Prostate gland (tissue), 2 donors: ENCODE measurements at regions not wholly inside any gene's neighbourhood (a gene's known extent, or its start where the extent isn't known, plus 50 kb on each side); places are given as distances from the start of the nearest gene placed in this dataset.

Experiments used
- DNase-seq: peaks from one replicate; pipeline ENCODE4 v3.0.0-alpha.2; 2019; ENCODE audit warnings: low spot score
- H3K27ac ChIP-seq, 2 donors: fragments of 200-600 bp; sonication (generic); 2 replicates each; pipeline ENCODE4 v1.5.1; 2017 to 2019
- H3K27me3 ChIP-seq: fragments of 200-600 bp; sonication (generic); replicated peaks from 2 replicates; pipeline ENCODE4 v1.5.1; 2019; ENCODE audit not compliant: insufficient read depth
- H3K36me3 ChIP-seq, 2 donors: fragments of 200-600 bp; sonication (generic); 1 replicate in 1 of 2; 2 replicates in 1 of 2; pipeline versions ENCODE4 v1.5.1 to v1.8.1; 2017 to 2019
- H3K4me1 ChIP-seq: fragments of 200-600 bp; sonication (generic); replicated peaks from 2 replicates; pipeline ENCODE4 v1.5.1; 2019
- H3K4me3 ChIP-seq, 2 donors: fragments of 200-600 bp; sonication (generic); 2 replicates each; pipeline ENCODE4 v1.5.1; 2017 to 2019
- H3K9me3 ChIP-seq: fragments of 200-600 bp; sonication (generic); 2 replicates; pipeline ENCODE4 v1.5.1; 2017
- CTCF ChIP-seq, 4 experiments: fragments of 200-600 bp in 2 of 4; fragments of 450-650 bp in 2 of 4; sonication (generic) in 2 of 4; IDR thresholded peaks; 1 replicate in 3 of 4; 2 replicates in 1 of 4; pipeline ENCODE4 v1.5.1; 2016 to 2019; ENCODE audit warnings: antibody characterized with exemption in 4 of 4, mild to moderate bottlenecking in 2 of 4, moderate library complexity in 2 of 4
- POLR2A ChIP-seq: fragments of 450-650 bp; IDR thresholded peaks from one replicate; pipeline ENCODE4 v1.6.1; 2016; ENCODE audit warnings: antibody characterized with exemption, mild to moderate bottlenecking
- POLR2AphosphoS5 ChIP-seq: sonication (generic); formaldehyde crosslinking; IDR thresholded peaks from one replicate; pipeline ENCODE4 v1.6.1; 2017; ENCODE audit warnings: antibody characterized with exemption
- WGBS: methylation state at CpG from one replicate; pipeline ENCODE4 v1.1.5; 2018; 5-methylcytosine and 5-hydroxymethylcytosine counted together
- intact Hi-C: fragments of 100-400 bp; cut with DNase I; formaldehyde crosslinking; loops from one replicate; pipeline ENCODE4 v1.14.2; 2022

- no peak for TF ChIP-seq POLR2AphosphoS5
- TF ChIP-seq POLR2A, result no peak
- no peak for TF ChIP-seq CTCF (IDR thresholded peaks at IDR 0.05)
- Histone ChIP-seq H3K27ac (no peak overlapping the region), H3K27me3 (no peaks in the 10 kb centered on the region), H3K9me3 (no peaks in the 10 kb centered on the region), H3K36me3 (no peaks in the 10 kb centered on the region), H3K4me1 (no peaks in the 10 kb centered on the region), H3K4me3 (no peak overlapping the region)
- no peak for DNase-seq
- WGBS, result 56% methylated on average over 5 of the region's 5 CpGs
- intact Hi-C loops, result no loop called here
Observed at GRCh38 chr4:127080141-127080540, 552.6 kb upstream of the INTU start.

DNA sequence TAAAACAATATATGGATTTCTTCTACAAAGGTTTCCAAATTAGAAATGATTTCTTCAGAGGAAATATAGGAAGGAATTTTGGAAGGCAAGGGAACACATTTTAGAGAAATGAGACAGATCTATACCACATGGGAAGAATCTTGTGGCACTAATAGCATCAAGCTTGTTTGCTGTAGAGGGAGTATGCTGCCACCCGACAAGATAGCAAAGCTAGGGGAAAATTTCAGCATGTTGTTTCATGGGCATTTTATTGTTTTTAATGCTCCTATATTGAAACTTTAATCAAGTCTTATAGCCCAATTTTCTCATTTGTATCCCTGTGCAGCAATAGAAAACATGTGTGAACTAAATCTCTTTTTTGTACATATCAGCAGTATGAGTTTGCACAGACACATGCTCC lies 551.7 kb upstream of the INTU start:
- no peaks in the 10 kb centered on the region for H3K9me3 ChIP-seq
- intact Hi-C loops, result no loop called here
- no peaks in the 10 kb centered on the region for H3K36me3 ChIP-seq
- H3K4me1 ChIP-seq, result no peaks in the 10 kb centered on the region
- no peak for DNase-seq
- H3K27me3 ChIP-seq, result no peaks in the 10 kb centered on the region
- 94% methylated on average over 1 of the region's 1 CpG for WGBS
- TF ChIP-seq CTCF (IDR thresholded peaks at IDR 0.05), result no peak
- no peak for TF ChIP-seq POLR2AphosphoS5
- TF ChIP-seq POLR2A, result no peak
- no peak overlapping the region for H3K27ac ChIP-seq
- H3K4me3 ChIP-seq, result no peak overlapping the region

DNA sequence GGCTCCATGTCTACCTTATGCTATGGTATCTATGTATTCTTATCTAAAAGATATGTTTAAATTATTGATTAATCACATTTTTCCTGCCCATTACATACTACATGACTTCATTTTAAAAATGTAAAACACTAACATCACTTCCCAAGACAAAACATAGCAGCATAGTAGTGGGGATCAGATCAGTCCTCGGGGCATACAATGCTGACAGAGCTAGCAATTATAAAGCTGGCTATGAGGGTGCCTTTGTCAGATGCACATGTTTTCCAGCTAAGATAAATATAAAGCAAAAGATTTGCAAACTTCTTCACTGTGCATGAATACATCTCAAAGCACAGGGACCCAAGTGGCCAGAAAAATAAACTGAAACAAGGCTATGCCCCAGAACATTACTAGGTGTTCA lies 549.8 kb upstream of the INTU start:
- no peak overlapping the region for H3K27ac ChIP-seq
- no peaks in the 10 kb centered on the region for H3K4me1 ChIP-seq
- H3K9me3 ChIP-seq, result no peaks in the 10 kb centered on the region
- 51% methylated on average over 1 of the region's 1 CpG for WGBS
- H3K36me3 ChIP-seq, result no peaks in the 10 kb centered on the region
- no peak for DNase-seq
- H3K4me3 ChIP-seq, result no peak overlapping the region
- intact Hi-C loops, result no loop called here
- no peak for TF ChIP-seq CTCF (IDR thresholded peaks at IDR 0.05)
- TF ChIP-seq POLR2AphosphoS5, result no peak
- TF ChIP-seq POLR2A, result no peak
- H3K27me3 ChIP-seq, result no peaks in the 10 kb centered on the region

- Histone ChIP-seq H3K4me3 (no peak overlapping the region), H3K27me3 (no peaks in the 10 kb centered on the region), H3K36me3 (no peaks in the 10 kb centered on the region), H3K4me1 (no peaks in the 10 kb centered on the region), H3K27ac (no peak overlapping the region), H3K9me3 (no peaks in the 10 kb centered on the region)
- TF ChIP-seq CTCF (IDR thresholded peaks at IDR 0.05), result no peak
- no peak for TF ChIP-seq POLR2A
- no peak for TF ChIP-seq POLR2AphosphoS5
- WGBS, result 96% methylated on average over 1 of the region's 1 CpG
- intact Hi-C loops, result no loop called here
- DNase-seq, result no peak
Observed at GRCh38 chr4:127084666-127085065, 548.1 kb upstream of the INTU start.

DNA sequence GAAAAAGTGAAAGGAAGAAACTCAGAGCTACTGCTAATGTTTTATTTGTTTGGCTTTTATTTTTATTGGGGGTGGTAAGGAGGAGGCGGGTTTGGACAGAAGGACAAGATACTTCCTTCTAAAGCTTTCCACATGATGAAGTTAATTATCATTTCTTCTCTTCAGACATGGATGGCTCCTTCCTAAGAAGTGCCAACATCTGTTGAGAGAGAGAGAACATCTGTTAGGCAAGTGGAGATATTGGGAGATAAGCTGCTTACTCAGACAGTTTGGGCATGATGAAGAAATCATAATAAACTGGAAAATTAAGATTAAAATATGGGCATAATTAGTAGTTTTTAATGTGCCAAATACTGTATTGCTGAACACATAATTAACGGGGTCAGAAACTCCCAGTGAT lies 535.7 kb upstream of the INTU start:
- Histone ChIP-seq H3K4me3 (no peak overlapping the region), H3K36me3 (no peaks in the 10 kb centered on the region), H3K9me3 (no peaks in the 10 kb centered on the region), H3K27ac (no peak overlapping the region), H3K27me3 (no peaks in the 10 kb centered on the region), H3K4me1 (no peaks in the 10 kb centered on the region)
- 43% methylated on average over 2 of the region's 2 CpGs for WGBS
- TF ChIP-seq CTCF (IDR thresholded peaks at IDR 0.05), result no peak
- DNase-seq, result no peak
- intact Hi-C loops, result no loop called here
